ENCODE measurements at regions not wholly inside any gene's neighbourhood (a gene's known extent, or its start where the extent isn't known, plus 50 kb on each side); places are given as distances from the start of the nearest gene placed in this dataset.

DNA sequence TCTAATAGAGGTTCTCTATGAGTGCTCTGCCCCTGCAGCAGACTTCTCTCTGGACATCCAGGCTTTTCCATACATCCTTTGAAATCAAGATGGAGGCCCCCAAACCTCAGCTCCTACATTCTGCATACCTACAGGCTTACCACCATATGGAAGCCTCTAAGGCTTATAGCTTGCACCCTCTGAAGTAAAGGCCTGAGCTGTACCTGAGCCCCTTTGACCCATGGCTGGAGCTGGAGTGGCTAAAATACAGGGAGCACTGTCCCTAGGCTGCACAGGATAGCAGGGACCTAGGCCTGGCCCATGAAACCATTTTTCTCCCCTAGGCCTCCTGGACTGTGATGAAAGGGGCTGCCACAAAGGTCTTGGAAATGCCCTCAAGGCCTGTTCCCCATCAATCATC lies 1086.1 kb upstream of the MIR17HG start:
- TF ChIP-seq CHD1 (IDR thresholded peaks at IDR 0.05; ENCODE audit: low read depth, low read length) (no peak), BHLHE40 (IDR thresholded peaks at IDR 0.05; ENCODE audit: low read depth, low read length) (no peak), SMC3 (IDR thresholded peaks at IDR 0.05; ENCODE audit: low read depth, low read length) (no peak), RAD21 (IDR thresholded peaks at IDR 0.05; ENCODE audit: low read length) (no peak), MXI1 (IDR thresholded peaks at IDR 0.05; ENCODE audit: borderline replicate concordance, low read depth, low read length) (no peak), RFX5 (IDR thresholded peaks at IDR 0.05; ENCODE audit: low read depth, low read length) (no peak), FOS (IDR thresholded peaks at IDR 0.05; ENCODE audit: low read depth, low read length) (no peak), NFE2L2 (IDR thresholded peaks at IDR 0.05; ENCODE audit: low read depth, low read length) (no peak), MAZ (IDR thresholded peaks at IDR 0.05; ENCODE audit: borderline replicate concordance, low read depth, low read length) (no peak), POLR2A (IDR thresholded peaks at IDR 0.05; ENCODE audit: low read depth, low read length) (no peak), RCOR1 (IDR thresholded peaks at IDR 0.05; ENCODE audit: insufficient replicate concordance, low read length) (no peak), CEBPB (IDR thresholded peaks at IDR 0.05; ENCODE audit: low read depth, low read length) (no peak), MAFK (IDR thresholded peaks at IDR 0.05; ENCODE audit: low read depth, low read length) (no peak)
- TF ChIP-seq, protein P1, sequence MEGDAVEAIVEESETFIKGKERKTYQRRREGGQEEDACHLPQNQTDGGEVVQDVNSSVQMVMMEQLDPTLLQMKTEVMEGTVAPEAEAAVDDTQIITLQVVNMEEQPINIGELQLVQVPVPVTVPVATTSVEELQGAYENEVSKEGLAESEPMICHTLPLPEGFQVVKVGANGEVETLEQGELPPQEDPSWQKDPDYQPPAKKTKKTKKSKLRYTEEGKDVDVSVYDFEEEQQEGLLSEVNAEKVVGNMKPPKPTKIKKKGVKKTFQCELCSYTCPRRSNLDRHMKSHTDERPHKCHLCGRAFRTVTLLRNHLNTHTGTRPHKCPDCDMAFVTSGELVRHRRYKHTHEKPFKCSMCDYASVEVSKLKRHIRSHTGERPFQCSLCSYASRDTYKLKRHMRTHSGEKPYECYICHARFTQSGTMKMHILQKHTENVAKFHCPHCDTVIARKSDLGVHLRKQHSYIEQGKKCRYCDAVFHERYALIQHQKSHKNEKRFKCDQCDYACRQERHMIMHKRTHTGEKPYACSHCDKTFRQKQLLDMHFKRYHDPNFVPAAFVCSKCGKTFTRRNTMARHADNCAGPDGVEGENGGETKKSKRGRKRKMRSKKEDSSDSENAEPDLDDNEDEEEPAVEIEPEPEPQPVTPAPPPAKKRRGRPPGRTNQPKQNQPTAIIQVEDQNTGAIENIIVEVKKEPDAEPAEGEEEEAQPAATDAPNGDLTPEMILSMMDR (conservative IDR thresholded peaks at IDR 0.05; ENCODE audit: low read depth, low read length), result no peak
- TF ChIP-seq, protein P2, sequence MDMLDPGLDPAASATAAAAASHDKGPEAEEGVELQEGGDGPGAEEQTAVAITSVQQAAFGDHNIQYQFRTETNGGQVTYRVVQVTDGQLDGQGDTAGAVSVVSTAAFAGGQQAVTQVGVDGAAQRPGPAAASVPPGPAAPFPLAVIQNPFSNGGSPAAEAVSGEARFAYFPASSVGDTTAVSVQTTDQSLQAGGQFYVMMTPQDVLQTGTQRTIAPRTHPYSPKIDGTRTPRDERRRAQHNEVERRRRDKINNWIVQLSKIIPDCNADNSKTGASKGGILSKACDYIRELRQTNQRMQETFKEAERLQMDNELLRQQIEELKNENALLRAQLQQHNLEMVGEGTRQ (IDR thresholded peaks at IDR 0.05; ENCODE audit: low read depth, low read length), result no peak
- TF ChIP-seq, protein P3, sequence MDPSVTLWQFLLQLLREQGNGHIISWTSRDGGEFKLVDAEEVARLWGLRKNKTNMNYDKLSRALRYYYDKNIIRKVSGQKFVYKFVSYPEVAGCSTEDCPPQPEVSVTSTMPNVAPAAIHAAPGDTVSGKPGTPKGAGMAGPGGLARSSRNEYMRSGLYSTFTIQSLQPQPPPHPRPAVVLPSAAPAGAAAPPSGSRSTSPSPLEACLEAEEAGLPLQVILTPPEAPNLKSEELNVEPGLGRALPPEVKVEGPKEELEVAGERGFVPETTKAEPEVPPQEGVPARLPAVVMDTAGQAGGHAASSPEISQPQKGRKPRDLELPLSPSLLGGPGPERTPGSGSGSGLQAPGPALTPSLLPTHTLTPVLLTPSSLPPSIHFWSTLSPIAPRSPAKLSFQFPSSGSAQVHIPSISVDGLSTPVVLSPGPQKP (IDR thresholded peaks at IDR 0.05; ENCODE audit: borderline replicate concordance, low read depth, low read length), result no peak
- peaks cover 2% of the 10 kb centered on the region for H3K9me3 ChIP-seq (ENCODE audit: control insufficient read depth, insufficient read depth, low read length)
- H3K36me3 ChIP-seq (ENCODE audit: control insufficient read depth, insufficient read depth, low read length), result no peaks in the 10 kb centered on the region
- no peak overlapping the region for H2AK5ac ChIP-seq (ENCODE audit: low read depth, low read length)
- DNase-seq, result no peak
- no peak overlapping the region for H3K18ac ChIP-seq (ENCODE audit: low read depth, low read length)
- ChIA-PET POLR2A (ENCODE audit: unreplicated experiment) (no interaction called here), CTCF (no interaction called here)
- H2BK15ac ChIP-seq (ENCODE audit: low read depth, low read length), result no peak overlapping the region
- BruUV-seq (replicated peaks), result no TSS peak
- H4K8ac ChIP-seq (ENCODE audit: low read depth in 2 of 2, low read length in 2 of 2), result no peak overlapping the region
- no peak overlapping the region for H3K4me2 ChIP-seq (ENCODE audit: low read depth, low read length)
- H3K9me1 ChIP-seq (ENCODE audit: insufficient read depth, low read length), result no peaks in the 10 kb centered on the region
- H3K79me1 ChIP-seq (ENCODE audit: low read depth in 1 of 2, low read length in 2 of 2), result no peaks in the 10 kb centered on the region
- no peak overlapping the region for H3K9ac ChIP-seq (ENCODE audit: low read depth, low read length)
- no peaks in the 10 kb centered on the region for H3K4me1 ChIP-seq (ENCODE audit: control insufficient read depth, insufficient read depth, low read length)
- dilution Hi-C loops (cut with HindIII; ENCODE audit: low sequenced_read_pairs, unreplicated experiment) (no loop called here), in situ Hi-C loops (cut with MboI; ENCODE audit: low sequenced_read_pairs) (no loop called here), intact Hi-C loops (cut with micrococcal nuclease) (no loop called here)
- H3K23ac ChIP-seq (ENCODE audit: low read depth, low read length), result no peak overlapping the region
- H2BK120ac ChIP-seq (ENCODE audit: low read depth, low read length), result no peak overlapping the region
- H3K56ac ChIP-seq (ENCODE audit: extremely low read depth, insufficient read depth, low read length), result no peak overlapping the region
- H3K27me3 ChIP-seq (ENCODE audit: control insufficient read depth, insufficient read depth, low read length), result no peaks in the 10 kb centered on the region
- no peak overlapping the region for H4K5ac ChIP-seq (ENCODE audit: low read depth, low read length)
- H3K4me3 ChIP-seq (ENCODE audit: insufficient read depth, low read depth, low read length), result no peak overlapping the region
- H2AK9ac ChIP-seq (replicated peaks; ENCODE audit: low read depth, low read length, poor library complexity), result no peak overlapping the region
- no peaks in the 10 kb centered on the region for H4K20me1 ChIP-seq (ENCODE audit: insufficient read depth, low read length)
- no peak overlapping the region for H2AFZ ChIP-seq (replicated peaks; ENCODE audit: low read length, poor library complexity)
- H3K4ac ChIP-seq (ENCODE audit: low read depth, low read length), result no peak overlapping the region
- H2BK20ac ChIP-seq (ENCODE audit: low read depth, low read length), result no peak overlapping the region
- H4K91ac ChIP-seq (ENCODE audit: insufficient read depth, low read depth, low read length), result no peak overlapping the region
- no peak for ATAC-seq (ENCODE audit: low read depth)
- no peak overlapping the region for H2BK5ac ChIP-seq (ENCODE audit: low read depth, low read length, poor library complexity, severe bottlenecking)
- no peak overlapping the region for H3K14ac ChIP-seq (replicated peaks; ENCODE audit: low read depth, low read length)
- H3K27ac ChIP-seq (ENCODE audit: insufficient read depth, low read length), result no peak overlapping the region

All from IMR-90 (cell line).